ENCODE measurements at regions not wholly inside any gene's neighbourhood (a gene's known extent, or its start where the extent isn't known, plus 50 kb on each side); places are given as distances from the start of the nearest gene placed in this dataset.
"Not testable (repeated sequence)": the region's sequence is repeated elsewhere in the genome, so short reads cannot be mapped to it uniquely, and the experiment has no call there.

- TF ChIP-seq POLR2AphosphoS5 (IDR thresholded peaks at IDR 0.05; ENCODE audit: low read depth, low read length); REST (IDR thresholded peaks at IDR 0.05; ENCODE audit: insufficient read depth in 1 of 2, low read depth in 2 of 2, low read length in 1 of 2); CTCF (IDR thresholded peaks at IDR 0.05): not testable (repeated sequence)
Measured at GRCh38 chr15:47099801-47100200, 617.5 kb upstream of the SEMA6D start.
